ENCODE measurements at regions not wholly inside any gene's neighbourhood (a gene's known extent, or its start where the extent isn't known, plus 50 kb on each side); places are given as distances from the start of the nearest gene placed in this dataset.

- TF ChIP-seq, protein P1, sequence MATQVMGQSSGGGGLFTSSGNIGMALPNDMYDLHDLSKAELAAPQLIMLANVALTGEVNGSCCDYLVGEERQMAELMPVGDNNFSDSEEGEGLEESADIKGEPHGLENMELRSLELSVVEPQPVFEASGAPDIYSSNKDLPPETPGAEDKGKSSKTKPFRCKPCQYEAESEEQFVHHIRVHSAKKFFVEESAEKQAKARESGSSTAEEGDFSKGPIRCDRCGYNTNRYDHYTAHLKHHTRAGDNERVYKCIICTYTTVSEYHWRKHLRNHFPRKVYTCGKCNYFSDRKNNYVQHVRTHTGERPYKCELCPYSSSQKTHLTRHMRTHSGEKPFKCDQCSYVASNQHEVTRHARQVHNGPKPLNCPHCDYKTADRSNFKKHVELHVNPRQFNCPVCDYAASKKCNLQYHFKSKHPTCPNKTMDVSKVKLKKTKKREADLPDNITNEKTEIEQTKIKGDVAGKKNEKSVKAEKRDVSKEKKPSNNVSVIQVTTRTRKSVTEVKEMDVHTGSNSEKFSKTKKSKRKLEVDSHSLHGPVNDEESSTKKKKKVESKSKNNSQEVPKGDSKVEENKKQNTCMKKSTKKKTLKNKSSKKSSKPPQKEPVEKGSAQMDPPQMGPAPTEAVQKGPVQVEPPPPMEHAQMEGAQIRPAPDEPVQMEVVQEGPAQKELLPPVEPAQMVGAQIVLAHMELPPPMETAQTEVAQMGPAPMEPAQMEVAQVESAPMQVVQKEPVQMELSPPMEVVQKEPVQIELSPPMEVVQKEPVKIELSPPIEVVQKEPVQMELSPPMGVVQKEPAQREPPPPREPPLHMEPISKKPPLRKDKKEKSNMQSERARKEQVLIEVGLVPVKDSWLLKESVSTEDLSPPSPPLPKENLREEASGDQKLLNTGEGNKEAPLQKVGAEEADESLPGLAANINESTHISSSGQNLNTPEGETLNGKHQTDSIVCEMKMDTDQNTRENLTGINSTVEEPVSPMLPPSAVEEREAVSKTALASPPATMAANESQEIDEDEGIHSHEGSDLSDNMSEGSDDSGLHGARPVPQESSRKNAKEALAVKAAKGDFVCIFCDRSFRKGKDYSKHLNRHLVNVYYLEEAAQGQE (IDR thresholded peaks at IDR 0.05; ENCODE audit: unreplicated experiment) = no peak
- TF ChIP-seq CTCF (conservative IDR thresholded peaks at IDR 0.05; ENCODE audit: low read depth in 2 of 2) (no peak), STAT1 (IDR thresholded peaks at IDR 0.05; ENCODE audit: unreplicated experiment) (no peak), JUNB (IDR thresholded peaks at IDR 0.05; ENCODE audit: unreplicated experiment) (no peak), EZH2 (IDR thresholded peaks at IDR 0.05; ENCODE audit: low read depth, unreplicated experiment) (no peak)
Observed at GRCh38 chr7:46209611-46210388, 288.7 kb upstream of the IGFBP3 start.
